CD4-positive, alpha-beta memory T cell (primary cell): ENCODE measurements at regions not wholly inside any gene's neighbourhood (a gene's known extent, or its start where the extent isn't known, plus 50 kb on each side); places are given as distances from the start of the nearest gene placed in this dataset.

ENCODE experiments used
- CTCF ChIA-PET: fragments of 350-600 bp; sonication (Branson Sonifier 250); formaldehyde crosslinking; loops from one replicate; lab custom pipeline; 2021; ENCODE audit warnings: inconsistent platforms; ENCODE audit not compliant: partially characterized antibody; lab: Charles Lee
- POLR2A ChIA-PET: fragments of 350-600 bp; sonication (Branson Sonifier 250); formaldehyde crosslinking; loops from one replicate; lab custom pipeline; 2021; ENCODE audit not compliant: partially characterized antibody; lab: Charles Lee
- DNase-seq, 5 donors: peaks; one replicate each; pipeline versions ENCODE4 v3.0.0 to v3.0.0-alpha.2; 2020 to 2022; ENCODE audit warnings: mixed read lengths in 1 of 5
- H3K27ac ChIP-seq: one replicate; pipeline ENCODE4 v1.7.0; 2013; ENCODE audit warnings: low read depth, low read length
- H3K27me3 ChIP-seq: 2 replicates; pipeline ENCODE4 v1.7.0; 2013; ENCODE audit warnings: mild to moderate bottlenecking, low read length, moderate library complexity; ENCODE audit not compliant: insufficient read depth
- H3K36me3 ChIP-seq: 2 replicates; pipeline ENCODE4 v1.7.0; 2013; ENCODE audit warnings: mild to moderate bottlenecking, low read length, moderate library complexity; ENCODE audit not compliant: insufficient read depth
- H3K4me1 ChIP-seq: 2 replicates; pipeline ENCODE4 v1.7.0; 2013; ENCODE audit warnings: mild to moderate bottlenecking, low read length, moderate library complexity; ENCODE audit not compliant: insufficient read depth
- H3K4me3 ChIP-seq, 2 donors: one replicate each; pipeline ENCODE4 v1.7.0; 2013; ENCODE audit warnings: low read length in 2 of 2, mild to moderate bottlenecking in 1 of 2
- H3K9me3 ChIP-seq, 2 donors: one replicate each; pipeline ENCODE4 v1.7.0; 2013; ENCODE audit warnings: low read length in 2 of 2, control low read depth in 1 of 2; ENCODE audit not compliant: control insufficient read depth in 1 of 2
- H3K27ac Mint-ChIP-seq, 7 donors: one replicate each; pipeline ENCODE4 v1.8.0; 2020 to 2021; ENCODE audit warnings: mixed read lengths in 7 of 7, mild to moderate bottlenecking in 6 of 7, inconsistent platforms in 3 of 7, moderate library complexity in 3 of 7
- H3K27me3 Mint-ChIP-seq, 2 donors: one replicate each; pipeline ENCODE4 v1.8.0; 2020 to 2021; ENCODE audit warnings: mixed read lengths in 2 of 2
- H3K36me3 Mint-ChIP-seq, 2 donors: one replicate each; pipeline ENCODE4 v1.8.0; 2020 to 2021; ENCODE audit warnings: mixed read lengths in 2 of 2, inconsistent platforms in 1 of 2, mild to moderate bottlenecking in 1 of 2
- H3K4me1 Mint-ChIP-seq, 4 donors: one replicate each; pipeline ENCODE4 v1.8.0; 2020 to 2021; ENCODE audit warnings: mixed read lengths in 4 of 4, mild to moderate bottlenecking in 1 of 4
- H3K4me3 Mint-ChIP-seq, 8 donors: one replicate each; pipeline ENCODE4 v1.8.0; 2020 to 2021; ENCODE audit warnings: mixed read lengths in 8 of 8, mild to moderate bottlenecking in 7 of 8, moderate library complexity in 6 of 8, inconsistent platforms in 3 of 8
- H3K9me3 Mint-ChIP-seq, 8 donors: one replicate each; pipeline ENCODE4 v1.8.0; 2020 to 2021; ENCODE audit warnings: mixed read lengths in 8 of 8, mild to moderate bottlenecking in 5 of 8, inconsistent platforms in 3 of 8, moderate library complexity in 1 of 8
- intact Hi-C: fragments of 100-400 bp; cut with micrococcal nuclease; formaldehyde crosslinking; loops from one replicate; pipeline ENCODE4 v1.15.1; 2023

DNA sequence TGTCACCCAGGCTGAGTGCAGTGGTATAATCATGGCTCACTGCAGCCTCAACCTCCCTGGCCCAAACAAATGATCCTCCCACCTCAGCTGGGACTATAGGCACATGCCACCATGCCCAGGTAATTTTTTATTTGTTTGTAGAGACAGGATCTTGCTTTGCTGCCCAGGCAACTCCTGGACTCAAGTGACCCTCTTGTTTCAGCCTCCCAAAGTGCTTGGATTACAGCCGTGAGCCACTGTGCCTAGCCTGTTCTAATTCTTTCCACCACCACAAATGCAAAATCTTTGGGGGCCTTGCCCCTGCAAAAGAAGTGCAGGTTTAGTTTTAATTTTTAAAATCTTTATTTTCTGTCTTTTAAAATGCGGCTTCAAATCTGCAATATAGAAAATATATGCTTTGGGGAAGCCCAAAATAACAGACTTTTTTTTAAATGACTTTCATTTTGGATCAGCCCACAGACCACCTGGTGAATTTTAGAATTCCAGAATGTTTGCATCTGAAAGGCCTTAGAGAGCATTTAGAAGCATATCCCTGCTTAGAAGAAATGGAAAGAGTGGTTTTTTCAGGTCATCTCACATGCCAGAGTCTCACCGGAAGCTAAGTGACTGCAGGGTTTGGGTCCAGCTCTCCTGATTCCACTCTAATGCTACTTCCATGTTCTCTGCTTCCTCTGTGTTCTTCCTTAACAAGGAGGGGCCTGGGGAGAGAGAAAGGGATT, 111.4 kb upstream of the FER start:
- H3K4me1 Mint-ChIP-seq: no peaks in the 10 kb centered on the region

GRCh38 chr5:108634617-108635288, 112.9 kb upstream of the FER start:
- H3K36me3 ChIP-seq: no peaks in the 10 kb centered on the region
- Mint-ChIP-seq H3K9me3 (no peaks in the 10 kb centered on the region), H3K27ac (no peak overlapping the region), H3K27me3 (peaks cover 3 to 5% of the 10 kb centered on the region in 2 donors), H3K36me3 (no peaks in the 10 kb centered on the region), H3K4me3 (no peak overlapping the region), H3K4me1 (no peaks in the 10 kb centered on the region)
- DNase-seq: no peak
- H3K4me1 ChIP-seq: no peaks in the 10 kb centered on the region
- no peaks in the 10 kb centered on the region for H3K9me3 ChIP-seq
- ChIA-PET POLR2A (no interaction called here), CTCF (no interaction called here)
- H3K27me3 ChIP-seq: no peaks in the 10 kb centered on the region
- intact Hi-C loops: no loop called here
- H3K27ac ChIP-seq: no peak overlapping the region
- no peak overlapping the region for H3K4me3 ChIP-seq

More for the DNA sequence above, 111.4 kb upstream of the FER start:
- no peak for DNase-seq
- H3K9me3 Mint-ChIP-seq: no peaks in the 10 kb centered on the region
- no peaks in the 10 kb centered on the region for H3K36me3 ChIP-seq
- H3K4me3 ChIP-seq: no peak overlapping the region
- no peaks in the 10 kb centered on the region for H3K9me3 ChIP-seq
- no peak overlapping the region for H3K27ac Mint-ChIP-seq
- H3K4me1 ChIP-seq: no peaks in the 10 kb centered on the region
- no peaks in the 10 kb centered on the region for H3K27me3 ChIP-seq
- CTCF ChIA-PET: no interaction called here
- intact Hi-C loops: no loop called here
- H3K4me3 Mint-ChIP-seq: no peak overlapping the region
- H3K27me3 Mint-ChIP-seq: peaks cover 3 to 5% of the 10 kb centered on the region in 2 donors
- H3K36me3 Mint-ChIP-seq: no peaks in the 10 kb centered on the region
- POLR2A ChIA-PET: no interaction called here
- H3K27ac ChIP-seq: no peak overlapping the region

DNA sequence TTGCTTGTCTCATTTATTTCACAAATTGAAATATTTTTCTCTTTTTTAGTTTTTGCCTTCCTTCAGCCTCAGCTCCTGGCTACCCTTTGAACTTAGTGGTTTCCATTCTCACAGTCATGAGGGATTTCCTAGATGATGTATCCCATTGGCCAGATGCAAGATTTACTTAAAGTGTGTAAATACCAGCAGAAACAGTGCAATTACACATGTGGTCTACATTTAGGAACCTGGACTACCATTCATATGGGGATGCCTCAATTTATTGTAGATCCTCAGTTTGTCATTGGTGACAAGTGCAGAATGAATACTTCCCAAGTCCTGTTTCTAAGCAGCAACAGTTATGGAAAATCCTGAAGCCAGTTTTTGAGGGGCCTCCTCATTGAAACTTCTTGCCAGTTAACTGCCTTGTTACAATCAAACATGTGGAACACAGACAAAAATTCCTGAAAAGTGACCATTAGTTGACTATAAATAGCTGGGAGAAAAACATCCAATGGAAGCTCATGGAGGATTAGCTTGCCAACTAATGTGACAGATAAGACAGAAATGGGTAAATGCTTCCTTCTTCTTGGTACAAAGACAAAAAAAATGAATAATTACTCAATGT, 113.6 kb upstream of the FER start:
- Mint-ChIP-seq H3K36me3 (no peaks in the 10 kb centered on the region), H3K4me1 (no peaks in the 10 kb centered on the region), H3K4me3 (peak overlapping the region in 1 of 8 donors; percentile 32), H3K9me3 (no peaks in the 10 kb centered on the region), H3K27ac (no peak overlapping the region), H3K27me3 (peaks cover 3 to 5% of the 10 kb centered on the region in 2 donors)
- POLR2A ChIA-PET: no interaction called here
- CTCF ChIA-PET: interaction anchor here (1.0 kb wide), 1 partner anchor 8 kb away, joined by 4 read pairs; no protein-coding TSS in a partner anchor
- no peaks in the 10 kb centered on the region for H3K27me3 ChIP-seq
- H3K9me3 ChIP-seq: no peaks in the 10 kb centered on the region
- DNase-seq: no peak
- H3K4me3 ChIP-seq: no peak overlapping the region
- H3K4me1 ChIP-seq: no peaks in the 10 kb centered on the region
- no peak overlapping the region for H3K27ac ChIP-seq
- H3K36me3 ChIP-seq: no peaks in the 10 kb centered on the region
- intact Hi-C loops: no loop called here

DNA sequence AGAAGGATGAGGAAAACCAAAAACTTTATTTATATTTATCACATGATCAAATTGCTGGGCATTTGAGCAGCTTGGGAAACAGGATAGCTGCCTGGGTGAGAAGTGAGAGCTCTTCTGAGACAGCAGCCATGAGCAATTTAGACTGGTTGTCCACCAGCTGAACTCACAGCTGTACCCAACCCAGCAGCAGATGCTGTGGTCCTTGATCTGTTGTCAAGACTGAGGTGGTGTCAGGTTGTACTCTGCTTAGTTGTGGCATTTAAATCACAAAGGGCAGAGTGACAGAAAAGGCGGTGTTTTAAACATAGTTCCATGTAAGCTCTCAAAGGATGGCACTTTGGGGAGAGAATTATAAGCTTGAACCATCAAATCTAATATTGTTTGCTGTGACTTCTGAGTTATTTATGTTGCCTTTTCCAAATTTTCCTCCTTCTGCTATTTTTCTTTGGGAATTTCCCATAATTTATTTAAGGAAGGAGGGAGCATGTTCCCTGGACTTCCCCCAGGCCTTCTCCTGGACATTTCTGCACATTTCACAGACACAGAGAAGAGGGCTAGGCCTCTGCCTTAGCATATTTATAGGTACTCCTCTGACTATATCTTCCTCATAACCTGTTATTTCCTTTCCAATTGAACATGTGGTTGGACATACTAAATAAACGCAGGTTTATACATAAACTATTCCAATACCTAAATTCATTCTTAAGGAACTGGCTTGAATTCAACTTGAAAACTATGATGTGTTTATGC, 117.7 kb upstream of the FER start:
- DNase-seq: no peak
- Histone ChIP-seq H3K27ac (no peak overlapping the region), H3K4me3 (no peak overlapping the region), H3K9me3 (no peaks in the 10 kb centered on the region), H3K36me3 (no peaks in the 10 kb centered on the region), H3K27me3 (no peaks in the 10 kb centered on the region), H3K4me1 (no peaks in the 10 kb centered on the region)
- H3K27me3 Mint-ChIP-seq: no peaks in the 10 kb centered on the region
- H3K27ac Mint-ChIP-seq: no peak overlapping the region
- ChIA-PET CTCF (interaction anchor here (1.3 kb wide), 1 partner anchor 369 kb away, joined by 3 read pairs; no protein-coding TSS in a partner anchor), POLR2A (no interaction called here)
- no peaks in the 10 kb centered on the region for H3K4me1 Mint-ChIP-seq
- H3K4me3 Mint-ChIP-seq: no peak overlapping the region
- no peaks in the 10 kb centered on the region for H3K9me3 Mint-ChIP-seq
- H3K36me3 Mint-ChIP-seq: no peaks in the 10 kb centered on the region
- intact Hi-C loops: no loop called here

- DNase-seq: no peak
- no peak overlapping the region for H3K4me3 ChIP-seq
- H3K27ac ChIP-seq: no peak overlapping the region
- H3K36me3 ChIP-seq: no peaks in the 10 kb centered on the region
- intact Hi-C loops: no loop called here
- H3K9me3 ChIP-seq: no peaks in the 10 kb centered on the region
- no peak overlapping the region for H3K27ac Mint-ChIP-seq
- H3K4me3 Mint-ChIP-seq: no peak overlapping the region
- no peaks in the 10 kb centered on the region for H3K27me3 ChIP-seq
- no peaks in the 10 kb centered on the region for H3K9me3 Mint-ChIP-seq
- H3K4me1 Mint-ChIP-seq: no peaks in the 10 kb centered on the region
- H3K4me1 ChIP-seq: no peaks in the 10 kb centered on the region
- ChIA-PET CTCF (interaction anchor here (1.0 kb wide), 1 partner anchor 14 kb away, joined by 3 read pairs; no protein-coding TSS in a partner anchor), POLR2A (no interaction called here)
- H3K36me3 Mint-ChIP-seq: no peaks in the 10 kb centered on the region
- H3K27me3 Mint-ChIP-seq: peaks cover 0 to 1% of the 10 kb centered on the region in 2 donors
These were observed 122.0 kb upstream of the FER start for GRCh38 chr5:108625654-108626053.

DNA sequence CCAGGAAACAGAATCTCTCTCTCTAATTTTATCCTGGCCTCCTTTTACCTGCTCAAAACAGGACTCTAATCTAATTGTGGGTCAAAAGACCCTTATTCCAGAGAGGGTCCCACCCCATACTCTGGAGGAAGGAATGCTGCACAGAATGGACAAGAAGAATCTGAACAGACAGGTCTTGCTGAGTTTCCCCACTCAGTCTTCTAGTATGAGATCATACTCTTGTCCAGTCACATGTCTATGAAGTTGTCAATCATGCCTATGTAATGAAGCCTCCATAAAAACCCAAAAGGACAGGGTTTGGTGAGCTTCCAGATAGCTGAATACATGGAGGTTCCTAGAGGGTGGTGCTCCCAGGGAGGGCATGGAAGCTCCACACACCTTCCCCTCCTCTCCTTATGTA, 123.9 kb upstream of the FER start:
- no peaks in the 10 kb centered on the region for H3K9me3 Mint-ChIP-seq
- Histone ChIP-seq H3K4me3 (no peak overlapping the region), H3K27me3 (no peaks in the 10 kb centered on the region), H3K36me3 (no peaks in the 10 kb centered on the region), H3K4me1 (no peaks in the 10 kb centered on the region), H3K9me3 (no peaks in the 10 kb centered on the region), H3K27ac (no peak overlapping the region)
- ChIA-PET POLR2A (no interaction called here), CTCF (no interaction called here)
- DNase-seq: no peak
- intact Hi-C loops: no loop called here
- H3K4me3 Mint-ChIP-seq: no peak overlapping the region
- H3K36me3 Mint-ChIP-seq: no peaks in the 10 kb centered on the region
- peaks cover 0 to 1% of the 10 kb centered on the region in 2 donors for H3K27me3 Mint-ChIP-seq
- no peaks in the 10 kb centered on the region for H3K4me1 Mint-ChIP-seq
- H3K27ac Mint-ChIP-seq: peak overlapping the region in 1 of 7 donors; percentile 54

GRCh38 chr5:108620516-108620915, 127.2 kb upstream of the FER start:
- ChIA-PET POLR2A (no interaction called here), CTCF (no interaction called here)
- Mint-ChIP-seq H3K27me3 (peaks cover 2 to 4% of the 10 kb centered on the region in 2 donors), H3K9me3 (peaks cover 0 to 4% (median 0%) of the 10 kb centered on the region in 8 donors), H3K4me3 (no peak overlapping the region), H3K36me3 (no peaks in the 10 kb centered on the region), H3K27ac (no peak overlapping the region), H3K4me1 (no peaks in the 10 kb centered on the region)
- intact Hi-C loops: no loop called here
- Histone ChIP-seq H3K9me3 (no peaks in the 10 kb centered on the region), H3K4me1 (no peaks in the 10 kb centered on the region), H3K27ac (no peak overlapping the region), H3K27me3 (no peaks in the 10 kb centered on the region), H3K36me3 (no peaks in the 10 kb centered on the region), H3K4me3 (no peak overlapping the region)
- DNase-seq: no peak
